ENCODE measurements at regions not wholly inside any gene's neighbourhood (a gene's known extent, or its start where the extent isn't known, plus 50 kb on each side); places are given as distances from the start of the nearest gene placed in this dataset.

DNA sequence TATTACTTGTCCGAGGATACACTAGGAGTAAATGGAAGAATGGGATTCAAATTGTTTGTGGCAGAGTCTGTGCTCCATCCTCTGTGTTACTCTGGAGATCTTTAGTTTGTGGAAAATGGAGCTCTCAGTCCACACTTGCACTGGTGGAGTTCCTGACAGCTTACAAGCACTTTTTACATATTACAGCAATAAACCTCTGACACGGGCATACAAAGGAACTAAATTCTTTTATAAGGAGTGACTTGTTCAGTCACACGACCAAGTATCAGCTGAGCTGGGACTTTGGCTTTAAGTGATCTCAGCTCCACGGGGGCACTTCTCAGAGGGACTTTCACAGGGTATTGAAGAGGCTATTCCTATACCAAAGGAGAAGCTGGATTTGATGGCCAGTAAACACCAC, 417.5 kb downstream of the LRIG3 start:
- no peak for ATAC-seq
- H3K27me3 ChIP-seq (ENCODE audit: low read depth) = no peaks in the 10 kb centered on the region
- TF ChIP-seq, protein P1, sequence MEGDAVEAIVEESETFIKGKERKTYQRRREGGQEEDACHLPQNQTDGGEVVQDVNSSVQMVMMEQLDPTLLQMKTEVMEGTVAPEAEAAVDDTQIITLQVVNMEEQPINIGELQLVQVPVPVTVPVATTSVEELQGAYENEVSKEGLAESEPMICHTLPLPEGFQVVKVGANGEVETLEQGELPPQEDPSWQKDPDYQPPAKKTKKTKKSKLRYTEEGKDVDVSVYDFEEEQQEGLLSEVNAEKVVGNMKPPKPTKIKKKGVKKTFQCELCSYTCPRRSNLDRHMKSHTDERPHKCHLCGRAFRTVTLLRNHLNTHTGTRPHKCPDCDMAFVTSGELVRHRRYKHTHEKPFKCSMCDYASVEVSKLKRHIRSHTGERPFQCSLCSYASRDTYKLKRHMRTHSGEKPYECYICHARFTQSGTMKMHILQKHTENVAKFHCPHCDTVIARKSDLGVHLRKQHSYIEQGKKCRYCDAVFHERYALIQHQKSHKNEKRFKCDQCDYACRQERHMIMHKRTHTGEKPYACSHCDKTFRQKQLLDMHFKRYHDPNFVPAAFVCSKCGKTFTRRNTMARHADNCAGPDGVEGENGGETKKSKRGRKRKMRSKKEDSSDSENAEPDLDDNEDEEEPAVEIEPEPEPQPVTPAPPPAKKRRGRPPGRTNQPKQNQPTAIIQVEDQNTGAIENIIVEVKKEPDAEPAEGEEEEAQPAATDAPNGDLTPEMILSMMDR (IDR thresholded peaks at IDR 0.05) = no peak
- H3K4me3 ChIP-seq = no peak overlapping the region
- no peaks in the 10 kb centered on the region for H3K4me1 ChIP-seq
- intact Hi-C loops (cut with DNase I) = no loop called here
- no peaks in the 10 kb centered on the region for H3K36me3 ChIP-seq
- H3K9me3 ChIP-seq = no peaks in the 10 kb centered on the region
- no peak overlapping the region for H3K27ac ChIP-seq
- DNase-seq = no peak

DNA sequence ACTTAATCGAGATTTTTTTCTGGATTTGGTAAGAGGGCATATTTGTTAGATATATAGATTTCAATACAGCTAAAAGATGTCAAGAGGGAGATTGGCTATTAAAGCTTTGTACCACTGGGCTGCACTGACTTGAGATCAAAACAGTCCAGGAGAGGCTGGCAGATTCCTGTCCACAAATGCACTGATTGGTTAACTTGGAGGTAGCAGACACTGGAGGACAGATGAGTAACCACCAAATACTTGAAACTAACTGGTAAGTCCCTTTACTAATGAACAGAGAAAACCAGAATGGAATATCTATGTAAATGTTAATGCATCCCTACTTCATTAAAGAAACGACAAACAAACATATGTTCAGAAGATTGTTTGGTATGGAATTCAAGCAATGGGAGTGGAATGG, 416.6 kb downstream of the LRIG3 start:
- TF ChIP-seq, protein P1 (IDR thresholded peaks at IDR 0.05) = no peak
- Histone ChIP-seq H3K4me1 (no peaks in the 10 kb centered on the region), H3K36me3 (no peaks in the 10 kb centered on the region), H3K27ac (no peak overlapping the region), H3K4me3 (no peak overlapping the region), H3K9me3 (no peaks in the 10 kb centered on the region), H3K27me3 (ENCODE audit: low read depth) (no peaks in the 10 kb centered on the region)
- intact Hi-C loops (cut with DNase I) = no loop called here
- no peak for DNase-seq
- ATAC-seq = no peak

DNA sequence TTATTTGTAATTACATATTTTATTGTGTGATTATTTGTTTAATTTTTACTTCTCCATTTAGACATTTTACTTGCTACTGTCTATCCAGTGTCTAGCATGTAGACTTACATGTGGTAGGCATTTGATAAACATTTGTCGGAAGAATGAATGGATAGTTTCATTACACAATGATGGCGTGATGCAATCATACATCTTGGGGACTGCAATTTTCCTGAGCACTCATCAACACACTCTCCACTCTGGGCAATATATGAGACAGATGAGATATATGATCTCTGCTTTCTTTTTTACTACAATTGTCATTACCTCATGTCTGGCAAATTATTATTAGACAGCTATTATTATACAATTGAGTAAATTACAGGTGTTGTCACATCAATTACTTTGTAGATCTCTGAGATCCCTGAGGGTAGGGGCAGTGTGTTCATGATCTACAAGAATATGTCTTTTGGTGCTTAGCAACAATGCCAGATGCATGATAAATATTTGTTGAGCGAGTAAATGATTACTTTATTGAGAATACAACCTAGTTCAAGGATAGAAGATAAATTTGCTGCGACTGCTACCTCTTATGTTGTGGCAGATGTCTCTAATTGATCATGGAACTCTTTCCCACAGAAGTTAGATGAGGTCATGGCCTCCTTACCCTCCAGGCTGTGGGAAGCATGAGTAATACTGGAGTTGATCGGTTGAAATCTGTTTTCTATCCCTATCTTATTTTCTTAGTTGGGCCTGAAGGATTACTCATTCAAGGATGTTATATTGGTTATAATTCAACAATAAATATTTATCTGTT, 416.0 kb downstream of the LRIG3 start:
- Histone ChIP-seq H3K27me3 (ENCODE audit: low read depth) (no peaks in the 10 kb centered on the region), H3K27ac (no peak overlapping the region), H3K4me1 (no peaks in the 10 kb centered on the region), H3K9me3 (no peaks in the 10 kb centered on the region), H3K4me3 (no peak overlapping the region), H3K36me3 (no peaks in the 10 kb centered on the region)
- ATAC-seq = no peak
- TF ChIP-seq, protein P1 (IDR thresholded peaks at IDR 0.05) = no peak
- no peak for DNase-seq
- intact Hi-C loops (cut with DNase I) = no loop called here

DNA sequence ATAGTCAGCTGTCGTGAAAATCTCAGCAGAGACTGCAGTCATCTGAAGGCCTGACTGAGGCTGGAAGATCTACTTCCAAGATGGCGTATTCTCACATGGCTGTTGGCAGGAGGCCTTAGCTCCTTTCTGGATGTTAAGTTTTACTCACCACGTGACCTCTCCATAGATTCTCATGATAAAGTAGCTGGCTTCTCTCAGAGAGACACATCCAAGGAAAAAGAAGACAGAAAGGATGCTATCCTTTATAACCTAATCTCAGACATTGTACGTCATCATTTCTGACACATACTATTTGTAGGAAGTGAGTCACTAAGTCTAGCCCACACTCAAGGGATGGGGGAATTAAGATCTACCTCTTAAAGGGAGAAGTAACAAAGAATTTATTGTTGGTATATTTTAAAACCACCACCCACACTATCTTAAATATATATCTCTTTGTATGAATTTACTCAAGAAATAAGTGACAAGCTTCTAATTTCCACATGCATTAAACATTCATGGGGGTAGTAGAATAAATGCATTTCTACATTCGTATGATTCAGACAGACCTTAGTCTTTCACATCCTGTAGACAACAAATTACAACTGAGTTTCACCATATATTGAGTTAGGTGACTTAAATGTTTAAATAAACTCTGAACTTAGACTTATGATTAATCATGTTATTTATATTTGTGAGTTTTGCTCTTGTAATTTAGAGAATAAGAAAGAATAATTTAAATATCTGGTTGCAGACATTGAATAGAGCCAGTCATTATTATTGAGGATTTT, 411.0 kb downstream of the LRIG3 start:
- H3K27ac ChIP-seq = no peak overlapping the region
- DNase-seq = no peak
- no peaks in the 10 kb centered on the region for H3K27me3 ChIP-seq (ENCODE audit: low read depth)
- no peak overlapping the region for H3K4me3 ChIP-seq
- no peaks in the 10 kb centered on the region for H3K9me3 ChIP-seq
- no peaks in the 10 kb centered on the region for H3K36me3 ChIP-seq
- intact Hi-C loops (cut with DNase I) = no loop called here
- TF ChIP-seq, protein P1 (IDR thresholded peaks at IDR 0.05) = no peak
- no peak for ATAC-seq
- no peaks in the 10 kb centered on the region for H3K4me1 ChIP-seq

DNA sequence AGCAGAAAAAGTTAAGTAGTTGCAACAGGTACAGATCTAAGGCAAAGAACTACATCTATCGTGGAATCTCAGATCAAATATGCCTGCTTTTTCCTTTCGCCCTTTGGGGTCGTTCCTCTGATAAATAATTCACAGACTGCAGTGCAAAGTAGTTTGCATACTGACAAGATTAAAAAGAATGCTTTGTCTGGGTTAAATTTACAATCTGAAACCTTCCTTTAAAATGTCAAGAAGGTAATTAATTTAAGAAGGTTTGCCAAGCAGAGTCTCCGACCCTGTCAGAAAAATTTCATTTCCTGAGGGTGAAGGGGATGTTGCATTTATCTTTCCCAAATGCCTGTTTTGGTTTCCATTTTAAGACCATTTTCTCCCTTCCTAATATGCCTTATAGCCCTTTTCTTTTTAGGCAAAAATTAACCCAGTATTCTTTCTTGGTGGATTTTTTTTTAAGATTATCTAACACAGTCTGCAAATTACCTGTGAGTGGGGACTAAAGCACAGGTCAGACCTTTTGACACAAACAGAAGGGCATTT, 406.9 kb downstream of the LRIG3 start:
- Histone ChIP-seq H3K4me1 (no peaks in the 10 kb centered on the region), H3K4me3 (no peak overlapping the region), H3K9me3 (peaks cover 8% of the 10 kb centered on the region), H3K27ac (no peak overlapping the region), H3K27me3 (ENCODE audit: low read depth) (no peaks in the 10 kb centered on the region), H3K36me3 (no peaks in the 10 kb centered on the region)
- no peak for ATAC-seq
- intact Hi-C loops (cut with DNase I) = no loop called here
- TF ChIP-seq, protein P1 (IDR thresholded peaks at IDR 0.05) = no peak
- DNase-seq = no peak
